Nephron progenitor cell (in vitro differentiated cells): ENCODE measurements at regions not wholly inside any gene's neighbourhood (a gene's known extent, or its start where the extent isn't known, plus 50 kb on each side); places are given as distances from the start of the nearest gene placed in this dataset.

Experiments
- DNase-seq: peaks from one replicate; pipeline ENCODE4 v3.0.0; 2021
- H3K27ac Mint-ChIP-seq: 2 replicates; pipeline ENCODE4 v1.8.0; 2021; ENCODE audit warnings: mild to moderate bottlenecking, moderate library complexity, mixed read lengths
- H3K27me3 Mint-ChIP-seq: 2 replicates; pipeline ENCODE4 v1.8.0; 2021; ENCODE audit warnings: mild to moderate bottlenecking, low read depth, mixed read lengths; ENCODE audit not compliant: poor library complexity
- H3K36me3 Mint-ChIP-seq: 2 replicates; pipeline ENCODE4 v1.8.0; 2021; ENCODE audit warnings: low read depth, mixed read lengths
- H3K4me1 Mint-ChIP-seq: 2 replicates; pipeline ENCODE4 v1.8.0; 2021; ENCODE audit warnings: mixed read lengths
- H3K4me3 Mint-ChIP-seq: 2 replicates; pipeline ENCODE4 v1.8.0; 2021; ENCODE audit warnings: mild to moderate bottlenecking, moderate library complexity, mixed read lengths
- H3K9me3 Mint-ChIP-seq: 2 replicates; pipeline ENCODE4 v1.8.0; 2021; ENCODE audit warnings: mild to moderate bottlenecking, moderate library complexity, mixed read lengths
- CTCF ChIP-seq: fragments of 200-600 bp; sonication (generic); IDR thresholded peaks from 2 replicates; pipeline ENCODE4 v1.5.0; 2021; ENCODE audit warnings: antibody characterized with exemption

- Mint-ChIP-seq H3K27ac (no peak overlapping the region), H3K4me3 (no peak overlapping the region), H3K27me3 (no peaks in the 10 kb centered on the region), H3K36me3 (no peaks in the 10 kb centered on the region), H3K4me1 (no peaks in the 10 kb centered on the region), H3K9me3 (peaks cover 30% of the 10 kb centered on the region)
- no peak for TF ChIP-seq CTCF
- no peak for DNase-seq
These were observed 118.2 kb downstream of the CD24 start for GRCh38 chr6:106856227-106856874.

DNA sequence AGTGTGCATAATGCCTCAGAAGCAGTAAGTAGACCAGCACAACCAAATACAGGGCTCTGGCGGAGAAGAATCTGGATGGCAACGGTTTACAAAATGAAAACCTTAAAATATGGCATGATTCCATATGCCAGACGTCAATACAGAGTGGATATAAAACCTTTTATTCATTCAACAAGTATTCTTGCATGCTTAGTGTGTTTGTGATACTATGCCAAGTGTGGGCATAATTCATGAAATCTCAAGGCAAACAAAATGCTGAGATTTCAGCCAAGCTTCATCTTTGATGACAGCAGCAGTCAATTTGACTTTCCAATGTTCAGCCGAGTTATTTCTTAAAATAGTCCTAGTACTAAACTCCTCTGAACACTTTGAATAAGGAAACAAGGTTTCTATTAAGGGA lies 119.4 kb downstream of the CD24 start:
- DNase-seq: no peak
- Mint-ChIP-seq H3K4me3 (no peak overlapping the region), H3K27ac (no peak overlapping the region), H3K36me3 (no peaks in the 10 kb centered on the region), H3K27me3 (no peaks in the 10 kb centered on the region), H3K4me1 (no peaks in the 10 kb centered on the region), H3K9me3 (peaks cover 18% of the 10 kb centered on the region)
- TF ChIP-seq CTCF: no peak

- H3K36me3 Mint-ChIP-seq: no peaks in the 10 kb centered on the region
- no peak overlapping the region for H3K27ac Mint-ChIP-seq
- DNase-seq: no peak
- no peaks in the 10 kb centered on the region for H3K27me3 Mint-ChIP-seq
- no peaks in the 10 kb centered on the region for H3K4me1 Mint-ChIP-seq
- peaks cover 8% of the 10 kb centered on the region for H3K9me3 Mint-ChIP-seq
- H3K4me3 Mint-ChIP-seq: no peak overlapping the region
- TF ChIP-seq CTCF: no peak
These were observed 124.7 kb downstream of the CD24 start for GRCh38 chr6:106849676-106850332.

- TF ChIP-seq CTCF: no peak
- DNase-seq: no peak
- H3K27ac Mint-ChIP-seq: no peak overlapping the region
- no peaks in the 10 kb centered on the region for H3K36me3 Mint-ChIP-seq
- H3K4me1 Mint-ChIP-seq: no peaks in the 10 kb centered on the region
- H3K4me3 Mint-ChIP-seq: no peak overlapping the region
- H3K9me3 Mint-ChIP-seq: peaks cover 8% of the 10 kb centered on the region
- H3K27me3 Mint-ChIP-seq: no peaks in the 10 kb centered on the region
These were observed 125.4 kb downstream of the CD24 start for GRCh38 chr6:106849120-106849519.

DNA sequence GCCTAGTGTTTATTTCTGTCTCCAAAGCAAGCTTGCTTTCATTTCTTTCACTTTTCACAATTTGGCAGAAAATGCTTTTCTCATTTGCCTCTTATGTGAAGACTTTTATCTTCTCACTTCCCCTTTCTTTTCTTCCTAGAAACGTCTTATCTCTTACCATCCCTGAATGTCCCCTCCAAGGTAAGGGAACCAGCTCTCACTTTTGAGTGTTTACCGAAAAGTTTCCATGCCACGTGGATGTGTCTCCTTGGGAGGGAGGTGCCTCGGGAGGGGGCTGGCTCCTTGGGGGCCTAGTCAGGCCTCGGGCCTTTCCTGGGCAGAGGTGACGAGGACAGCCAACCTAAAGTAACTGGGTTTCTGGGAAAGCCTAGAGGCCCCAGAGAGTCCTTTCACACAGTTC lies 127.4 kb downstream of the CD24 start:
- no peak overlapping the region for H3K4me3 Mint-ChIP-seq
- H3K27ac Mint-ChIP-seq: peak overlapping the region; percentile 59
- H3K36me3 Mint-ChIP-seq: no peaks in the 10 kb centered on the region
- H3K9me3 Mint-ChIP-seq: peaks cover 4% of the 10 kb centered on the region
- TF ChIP-seq CTCF: no peak
- DNase-seq: no peak
- H3K27me3 Mint-ChIP-seq: no peaks in the 10 kb centered on the region
- no peaks in the 10 kb centered on the region for H3K4me1 Mint-ChIP-seq

DNA sequence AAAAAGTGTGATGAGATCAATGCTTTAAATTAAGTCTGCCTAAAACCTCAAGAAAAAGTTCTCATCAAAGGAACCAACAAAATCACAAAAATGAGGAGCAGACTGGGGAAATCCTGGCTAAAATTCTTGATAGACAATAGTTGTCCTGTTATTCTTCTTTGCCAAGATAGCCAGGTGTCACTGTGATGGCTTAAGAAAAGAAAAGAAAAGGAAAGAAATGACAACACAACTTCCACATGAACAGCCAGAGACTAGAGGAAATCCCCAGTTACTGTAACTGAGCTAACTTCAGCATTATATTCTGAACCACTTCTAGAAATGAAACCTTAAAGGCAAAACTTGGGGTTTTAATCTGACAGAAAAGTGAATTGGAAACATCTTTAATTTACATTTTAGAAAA lies 129.6 kb downstream of the CD24 start:
- DNase-seq: no peak
- Mint-ChIP-seq H3K27ac (no peak overlapping the region), H3K36me3 (no peaks in the 10 kb centered on the region), H3K27me3 (no peaks in the 10 kb centered on the region), H3K9me3 (no peaks in the 10 kb centered on the region), H3K4me3 (no peak overlapping the region), H3K4me1 (no peaks in the 10 kb centered on the region)
- no peak for TF ChIP-seq CTCF
